Mesenchymal stem cell (in vitro differentiated cells and primary cell): ENCODE measurements at regions not wholly inside any gene's neighbourhood (a gene's known extent, or its start where the extent isn't known, plus 50 kb on each side); places are given as distances from the start of the nearest gene placed in this dataset.
A peak's percentile ranks its signal among the peaks of the same experiment; 100 is the strongest.

Experiments used
- DNase-seq: peaks from one replicate; pipeline ENCODE4 v3.0.0-alpha.2; 2013
- H2AFZ ChIP-seq: one replicate; pipeline ENCODE4 v1.6.1; 2013; ENCODE audit warnings: low read depth, mild to moderate bottlenecking, control low read depth, inconsistent platforms, low read length, moderate library complexity
- H2AK5ac ChIP-seq: 2 replicates; pipeline ENCODE4 v1.6.1; 2013; ENCODE audit warnings: low read length, moderate library complexity, mild to moderate bottlenecking, inconsistent platforms; ENCODE audit not compliant: severe bottlenecking
- H2BK120ac ChIP-seq: one replicate; pipeline ENCODE4 v1.6.1; 2013; ENCODE audit warnings: low read depth, mild to moderate bottlenecking, inconsistent platforms, low read length, moderate library complexity
- H2BK12ac ChIP-seq, 2 experiments: one replicate each; pipeline ENCODE4 v1.6.1; 2013; ENCODE audit warnings: inconsistent platforms in 2 of 2, low read length in 2 of 2, mild to moderate bottlenecking in 2 of 2, moderate library complexity in 2 of 2, control low read depth in 1 of 2
- H2BK15ac ChIP-seq: one replicate; pipeline ENCODE4 v1.6.1; 2013; ENCODE audit warnings: mild to moderate bottlenecking, low read depth, inconsistent platforms; ENCODE audit not compliant: poor library complexity, severe bottlenecking
- H2BK5ac ChIP-seq: 2 replicates; pipeline ENCODE4 v1.6.1; 2013; ENCODE audit warnings: low read depth, mild to moderate bottlenecking, low read length, control low read depth, inconsistent platforms; ENCODE audit not compliant: poor library complexity, severe bottlenecking
- H3K14ac ChIP-seq, 2 experiments: one replicate each; pipeline ENCODE4 v1.6.1; 2013; ENCODE audit warnings: inconsistent platforms in 2 of 2, low read length in 2 of 2, control low read depth in 1 of 2, mild to moderate bottlenecking in 1 of 2, moderate library complexity in 1 of 2
- H3K18ac ChIP-seq, 2 experiments: one replicate each; pipeline ENCODE4 v1.6.1; 2013; ENCODE audit warnings: inconsistent platforms in 2 of 2, low read length in 2 of 2, control low read depth in 1 of 2, low read depth in 1 of 2, mild to moderate bottlenecking in 1 of 2
- H3K23ac ChIP-seq, 2 experiments: one replicate each; pipeline ENCODE4 v1.6.1; 2013; ENCODE audit warnings: inconsistent platforms in 2 of 2, low read length in 2 of 2, mild to moderate bottlenecking in 2 of 2, moderate library complexity in 2 of 2, control low read depth in 1 of 2
- H3K27ac ChIP-seq: 2 replicates; pipeline ENCODE4 v1.5.1; 2013; ENCODE audit warnings: mild to moderate bottlenecking, moderate library complexity, low read length, control low read depth, inconsistent platforms; ENCODE audit not compliant: poor library complexity, severe bottlenecking
- H3K27me3 ChIP-seq, 2 experiments: 2 replicates each; pipeline versions ENCODE4 v1.6.1 to v1.7.0; 2013; ENCODE audit warnings: low read length in 2 of 2, mild to moderate bottlenecking in 2 of 2, moderate library complexity in 2 of 2, control low read depth in 1 of 2, inconsistent platforms in 1 of 2; ENCODE audit not compliant: control insufficient read depth in 1 of 2, insufficient read depth in 1 of 2
- H3K36me3 ChIP-seq, 2 experiments: 2 replicates each; pipeline versions ENCODE4 v1.6.1 to v1.7.0; 2013; ENCODE audit warnings: low read length in 2 of 2, control low read depth in 1 of 2, inconsistent platforms in 1 of 2, low read depth in 1 of 2, mild to moderate bottlenecking in 1 of 2; ENCODE audit not compliant: insufficient read depth in 2 of 2, control insufficient read depth in 1 of 2
- H3K4ac ChIP-seq, 2 experiments: one replicate each; pipeline ENCODE4 v1.6.1; 2013; ENCODE audit warnings: inconsistent platforms in 2 of 2, low read length in 2 of 2, mild to moderate bottlenecking in 2 of 2, moderate library complexity in 2 of 2, control low read depth in 1 of 2, low read depth in 1 of 2
- H3K4me1 ChIP-seq: 2 replicates; pipeline ENCODE4 v1.6.1; 2013; ENCODE audit warnings: low read depth, low read length, control low read depth; ENCODE audit not compliant: control insufficient read depth, insufficient read depth
- H3K4me2 ChIP-seq: 2 replicates; pipeline ENCODE4 v1.6.1; 2013; ENCODE audit warnings: low read length, mild to moderate bottlenecking, inconsistent platforms; ENCODE audit not compliant: poor library complexity, severe bottlenecking
- H3K4me3 ChIP-seq, 2 experiments: 2 replicates each; pipeline versions ENCODE4 v1.5.1 to v1.7.0; 2013; ENCODE audit warnings: low read length in 2 of 2, mild to moderate bottlenecking in 2 of 2, control low read depth in 1 of 2, low read depth in 1 of 2; ENCODE audit not compliant: insufficient read depth in 1 of 2
- H3K79me1 ChIP-seq: replicated peaks from 2 replicates; pipeline ENCODE4 v1.6.1; 2013; ENCODE audit warnings: mild to moderate bottlenecking, control low read depth, low read length, inconsistent platforms; ENCODE audit not compliant: poor library complexity, severe bottlenecking
- H3K9ac ChIP-seq: 2 replicates; pipeline ENCODE4 v1.7.0; 2013; ENCODE audit warnings: mild to moderate bottlenecking, low read length, moderate library complexity
- H3K9me3 ChIP-seq: 2 replicates; pipeline ENCODE4 v1.7.0; 2013; ENCODE audit warnings: mild to moderate bottlenecking, low read length; ENCODE audit not compliant: control insufficient read depth
- H4K8ac ChIP-seq: one replicate; pipeline ENCODE4 v1.6.1; 2013; ENCODE audit warnings: inconsistent platforms, mild to moderate bottlenecking, low read length, moderate library complexity
- H4K91ac ChIP-seq: one replicate; pipeline ENCODE4 v1.6.1; 2013; ENCODE audit warnings: mild to moderate bottlenecking, low read length, inconsistent platforms
- WGBS: methylation state at CpG from one replicate; pipeline ENCODE4 v1.1.7; 2013; ENCODE audit warnings: mixed read lengths; 5-methylcytosine and 5-hydroxymethylcytosine counted together

DNA sequence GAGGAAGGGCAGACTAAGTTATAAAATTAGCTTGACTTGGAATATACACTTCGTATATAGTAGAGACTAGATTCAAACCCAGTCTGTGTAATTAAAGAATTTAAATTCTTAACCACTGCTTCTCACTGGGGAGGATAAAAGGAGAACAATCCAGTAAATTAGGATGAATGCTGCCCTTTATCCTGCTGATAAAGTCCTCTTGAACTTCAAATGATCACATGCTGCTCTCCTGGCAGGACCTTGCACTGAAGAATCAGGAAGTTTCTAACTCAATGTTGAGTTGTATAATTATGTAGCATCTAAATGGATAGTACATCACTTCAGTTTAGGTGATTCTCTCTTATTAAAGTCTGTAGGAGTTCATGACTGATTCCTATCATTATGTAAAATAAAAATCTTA is 1179.7 kb downstream of the DSC3 start:
- H2AFZ ChIP-seq, result no peak overlapping the region
- H3K14ac ChIP-seq, result no peak overlapping the region
- H2BK15ac ChIP-seq, result no peak overlapping the region

DNA sequence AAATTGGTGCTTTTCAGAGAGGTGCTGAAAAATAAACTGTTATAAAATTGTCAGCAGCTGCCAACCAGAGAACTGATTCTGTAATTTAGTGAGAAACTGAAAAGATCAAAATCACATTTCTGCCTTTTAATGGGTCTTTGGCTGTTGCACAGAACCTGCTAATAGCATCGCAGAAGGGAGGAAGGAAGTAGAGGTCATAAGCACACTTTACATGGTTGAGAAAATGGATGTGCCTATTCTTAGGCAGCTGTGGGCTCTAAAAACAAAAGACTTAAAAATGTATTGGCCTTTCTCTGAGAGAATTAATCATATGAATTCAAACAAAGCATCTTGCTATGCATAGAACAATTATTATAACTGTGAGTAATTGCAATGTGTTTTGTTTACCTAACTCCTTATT is 1186.9 kb downstream of the DSC3 start:
- no peak overlapping the region for H2BK15ac ChIP-seq
- H3K9ac ChIP-seq, result no peak overlapping the region
- H2BK120ac ChIP-seq, result no peak overlapping the region
- H2BK5ac ChIP-seq, result no peak overlapping the region
- H2AFZ ChIP-seq, result no peak overlapping the region
- H4K91ac ChIP-seq, result no peak overlapping the region
- no peaks in the 10 kb centered on the region for H3K4me1 ChIP-seq
- H3K36me3 ChIP-seq, result no peaks in the 10 kb centered on the region
- H3K14ac ChIP-seq, result no peak overlapping the region
- H2BK12ac ChIP-seq, result no peak overlapping the region
- H3K4ac ChIP-seq, result no peak overlapping the region
- H3K27me3 ChIP-seq, result no peaks in the 10 kb centered on the region
- H3K23ac ChIP-seq, result no peak overlapping the region
- H4K8ac ChIP-seq, result no peak overlapping the region
- no peak overlapping the region for H3K27ac ChIP-seq
- H3K9me3 ChIP-seq, result no peaks in the 10 kb centered on the region
- no peak overlapping the region for H3K18ac ChIP-seq
- 43% methylated on average over 1 of the region's 1 CpG for WGBS
- no peak overlapping the region for H2AK5ac ChIP-seq
- H3K79me1 ChIP-seq, result no peaks in the 10 kb centered on the region
- no peak overlapping the region for H3K4me3 ChIP-seq
- no peak overlapping the region for H3K4me2 ChIP-seq
- no peak for DNase-seq

More for the DNA sequence above, 1179.7 kb downstream of the DSC3 start:
- H3K4ac ChIP-seq, result no peak overlapping the region
- H3K79me1 ChIP-seq, result no peaks in the 10 kb centered on the region
- no CpG with 5 or more reads among the region's 1 CpG for WGBS
- no peaks in the 10 kb centered on the region for H3K36me3 ChIP-seq
- H4K91ac ChIP-seq, result no peak overlapping the region
- no peak overlapping the region for H3K9ac ChIP-seq
- H2BK12ac ChIP-seq, result no peak overlapping the region
- H3K9me3 ChIP-seq, result no peaks in the 10 kb centered on the region
- H2BK5ac ChIP-seq, result no peak overlapping the region
- no peak for DNase-seq
- H3K4me3 ChIP-seq, result no peak overlapping the region
- no peak overlapping the region for H4K8ac ChIP-seq
- H3K23ac ChIP-seq, result no peak overlapping the region
- no peak overlapping the region for H2BK120ac ChIP-seq
- no peak overlapping the region for H3K27ac ChIP-seq
- no peak overlapping the region for H3K4me2 ChIP-seq
- no peaks in the 10 kb centered on the region for H3K27me3 ChIP-seq
- H2AK5ac ChIP-seq, result no peak overlapping the region
- H3K18ac ChIP-seq, result no peak overlapping the region
- H3K4me1 ChIP-seq, result no peaks in the 10 kb centered on the region

DNA sequence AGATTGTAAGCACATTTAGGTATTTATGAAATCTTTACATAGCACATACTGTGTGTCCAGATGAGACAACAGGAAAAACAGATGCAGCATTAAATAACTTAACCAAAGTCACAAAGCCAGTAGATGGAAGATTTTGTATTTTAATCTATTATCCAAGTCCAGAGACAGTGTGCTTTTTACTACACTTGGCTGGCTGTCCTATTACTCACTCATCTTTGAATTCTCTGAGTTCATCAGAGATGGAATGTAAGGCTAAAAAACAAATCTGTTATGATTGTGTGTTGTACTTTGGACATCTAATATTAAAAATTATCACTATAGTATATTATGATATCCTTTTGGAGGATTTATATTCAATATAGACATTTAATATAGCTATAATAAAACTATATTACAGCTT is 1189.4 kb downstream of the DSC3 start:
- H3K23ac ChIP-seq, result no peak overlapping the region
- H3K4me3 ChIP-seq, result no peak overlapping the region
- H3K27ac ChIP-seq, result no peak overlapping the region
- no peak overlapping the region for H4K91ac ChIP-seq
- no peak overlapping the region for H2BK5ac ChIP-seq
- H3K18ac ChIP-seq, result no peak overlapping the region
- H4K8ac ChIP-seq, result no peak overlapping the region
- no peak overlapping the region for H2BK120ac ChIP-seq
- no peak overlapping the region for H2AFZ ChIP-seq
- no peaks in the 10 kb centered on the region for H3K27me3 ChIP-seq
- H3K9ac ChIP-seq, result no peak overlapping the region
- no peak overlapping the region for H2AK5ac ChIP-seq
- no peak overlapping the region for H2BK12ac ChIP-seq
- H3K79me1 ChIP-seq, result no peaks in the 10 kb centered on the region
- no peaks in the 10 kb centered on the region for H3K36me3 ChIP-seq
- H3K4ac ChIP-seq, result no peak overlapping the region
- H3K4me2 ChIP-seq, result no peak overlapping the region
- peaks cover 3% of the 10 kb centered on the region for H3K9me3 ChIP-seq
- no peak for DNase-seq
- H3K14ac ChIP-seq, result no peak overlapping the region
- H2BK15ac ChIP-seq, result no peak overlapping the region
- no peaks in the 10 kb centered on the region for H3K4me1 ChIP-seq

DNA sequence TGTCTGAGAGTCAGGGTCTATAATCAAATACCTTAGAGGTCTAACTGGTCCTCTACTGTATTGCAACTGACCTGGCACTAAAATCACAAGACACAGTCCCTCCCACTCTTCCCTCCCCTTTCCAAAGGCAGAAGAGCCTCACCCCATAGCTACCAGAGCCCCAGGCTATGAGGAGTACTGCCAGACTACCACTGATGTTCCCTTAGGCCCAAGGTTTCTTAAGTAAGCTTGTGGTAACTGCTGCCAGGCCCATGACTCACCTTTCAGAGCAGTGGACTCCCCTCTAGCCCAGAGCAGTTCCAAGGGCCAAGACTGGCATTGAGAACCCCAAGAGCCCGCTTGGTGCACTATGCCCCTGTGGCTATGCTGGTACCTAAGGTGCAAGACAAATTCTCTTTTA is 1193.4 kb downstream of the DSC3 start:
- H2AFZ ChIP-seq, result no peak overlapping the region
- no peak overlapping the region for H3K27ac ChIP-seq
- no peaks in the 10 kb centered on the region for H3K27me3 ChIP-seq
- peaks cover 3% of the 10 kb centered on the region for H3K9me3 ChIP-seq
- no peak overlapping the region for H3K14ac ChIP-seq
- no peak overlapping the region for H4K8ac ChIP-seq
- H3K4me2 ChIP-seq, result no peak overlapping the region
- H2BK12ac ChIP-seq, result no peak overlapping the region
- H3K4me1 ChIP-seq, result no peaks in the 10 kb centered on the region
- H2BK15ac ChIP-seq, result no peak overlapping the region
- no peak overlapping the region for H3K18ac ChIP-seq
- H2BK120ac ChIP-seq, result no peak overlapping the region
- no peak overlapping the region for H2AK5ac ChIP-seq
- no peak overlapping the region for H2BK5ac ChIP-seq
- no peak overlapping the region for H3K9ac ChIP-seq
- H3K36me3 ChIP-seq, result no peaks in the 10 kb centered on the region
- no peak overlapping the region for H3K23ac ChIP-seq
- H4K91ac ChIP-seq, result no peak overlapping the region
- H3K4me3 ChIP-seq, result no peak overlapping the region
- no peaks in the 10 kb centered on the region for H3K79me1 ChIP-seq
- peak; percentile 1 for DNase-seq
- H3K4ac ChIP-seq, result no peak overlapping the region
- WGBS, result 94% methylated on average over 1 of the region's 1 CpG
